ENCODE measurements at regions not wholly inside any gene's neighbourhood (a gene's known extent, or its start where the extent isn't known, plus 50 kb on each side); places are given as distances from the start of the nearest gene placed in this dataset.

- TF ChIP-seq REST (IDR thresholded peaks at IDR 0.05; ENCODE audit: insufficient read depth in 1 of 2, low read depth in 2 of 2, low read length in 1 of 2) (no peak), CTCF (IDR thresholded peaks at IDR 0.05) (no peak), SIN3A (IDR thresholded peaks at IDR 0.05; ENCODE audit: borderline replicate concordance, insufficient read depth, low read depth, low read length) (no peak), POLR2AphosphoS5 (IDR thresholded peaks at IDR 0.05; ENCODE audit: low read depth, low read length) (no peak), TCF7L2 (IDR thresholded peaks at IDR 0.05; ENCODE audit: low read depth, low read length) (no peak)
Measured at GRCh38 chr2:215861607-215862350, 151.6 kb downstream of the MREG start.
